IMR-90 (cell line): ENCODE measurements at regions not wholly inside any gene's neighbourhood (a gene's known extent, or its start where the extent isn't known, plus 50 kb on each side); places are given as distances from the start of the nearest gene placed in this dataset.

Experiments
- ATAC-seq: fragments of 200-7000 bp; cut with Tn5 transposase; 2 replicates; pipeline ENCODE4 v1.9.1; 2020; ENCODE audit warnings: low read depth, mild to moderate bottlenecking, moderate library complexity
- BruUV-seq: library from RNA; stranded (reverse); fragments of 400-500 nt; replicated peaks from 2 replicates; lab custom pipeline; 2021; lab: Mats Ljungman, UMichigan
- CTCF ChIA-PET: fragments of 300-600 bp; formaldehyde crosslinking; extraction: SDS; loops from one replicate; lab custom pipeline; 2021; ENCODE audit warnings: antibody characterized with exemption; lab: Yijun Ruan, JAX
- POLR2A ChIA-PET: fragments of 300-600 bp; sonication (Branson Sonifier 250); formaldehyde crosslinking; loops from one replicate; lab custom pipeline; 2022; ENCODE audit warnings: antibody characterized with exemption; ENCODE audit not compliant: unreplicated experiment; lab: Charles Lee
- DNase-seq: peaks from one replicate; pipeline ENCODE4 v3.0.0; 2013
- H2AFZ ChIP-seq: replicated peaks from 2 replicates; pipeline ENCODE3; 2013; ENCODE audit warnings: low read length, mild to moderate bottlenecking; ENCODE audit not compliant: poor library complexity
- H2AK5ac ChIP-seq: 2 replicates; pipeline ENCODE4 v1.6.1; 2013; ENCODE audit warnings: low read depth, low read length, inconsistent platforms
- H2AK9ac ChIP-seq: replicated peaks from 2 replicates; pipeline ENCODE3; 2013; ENCODE audit warnings: mild to moderate bottlenecking, low read depth, low read length, moderate library complexity; ENCODE audit not compliant: poor library complexity
- H2BK120ac ChIP-seq: 2 replicates; pipeline ENCODE4 v1.6.1; 2013; ENCODE audit warnings: low read depth, low read length, inconsistent platforms
- H2BK15ac ChIP-seq: 3 replicates; pipeline ENCODE4 v1.6.1; 2013; ENCODE audit warnings: low read depth, low read length, inconsistent platforms
- H2BK20ac ChIP-seq: 2 replicates; pipeline ENCODE4 v1.6.1; 2013; ENCODE audit warnings: low read depth, mild to moderate bottlenecking, inconsistent platforms, low read length, moderate library complexity
- H2BK5ac ChIP-seq: 2 replicates; pipeline ENCODE4 v1.6.1; 2013; ENCODE audit warnings: mild to moderate bottlenecking, low read depth, low read length, inconsistent platforms; ENCODE audit not compliant: poor library complexity, severe bottlenecking
- H3K14ac ChIP-seq: replicated peaks from 2 replicates; pipeline ENCODE4 v1.6.1; 2013; ENCODE audit warnings: low read depth, low read length, inconsistent platforms
- H3K18ac ChIP-seq: 2 replicates; pipeline ENCODE4 v1.6.1; 2013; ENCODE audit warnings: low read depth, low read length, control low read depth
- H3K23ac ChIP-seq: 2 replicates; pipeline ENCODE4 v1.6.1; 2013; ENCODE audit warnings: low read depth, low read length, inconsistent platforms
- H3K27ac ChIP-seq: 2 replicates; pipeline ENCODE4 v1.5.1; 2013; ENCODE audit warnings: mild to moderate bottlenecking, control low read depth, low read length; ENCODE audit not compliant: insufficient read depth
- H3K27me3 ChIP-seq: 2 replicates; pipeline ENCODE4 v1.6.1; 2013; ENCODE audit warnings: low read length; ENCODE audit not compliant: control insufficient read depth, insufficient read depth
- H3K36me3 ChIP-seq: 2 replicates; pipeline ENCODE4 v1.6.1; 2013; ENCODE audit warnings: low read length, mixed read lengths; ENCODE audit not compliant: control insufficient read depth, insufficient read depth
- H3K4ac ChIP-seq: 2 replicates; pipeline ENCODE4 v1.6.1; 2013; ENCODE audit warnings: low read depth, low read length, inconsistent platforms
- H3K4me1 ChIP-seq: 2 replicates; pipeline ENCODE4 v1.6.1; 2013; ENCODE audit warnings: low read length, mixed read lengths; ENCODE audit not compliant: control insufficient read depth, insufficient read depth
- H3K4me2 ChIP-seq: 2 replicates; pipeline ENCODE4 v1.6.1; 2013; ENCODE audit warnings: low read depth, mild to moderate bottlenecking, control low read depth, low read length, moderate library complexity
- H3K4me3 ChIP-seq: 2 replicates; pipeline ENCODE4 v1.5.1; 2013; ENCODE audit warnings: low read depth, mild to moderate bottlenecking, control low read depth, low read length, moderate library complexity; ENCODE audit not compliant: insufficient read depth
- H3K56ac ChIP-seq: 2 replicates; pipeline ENCODE4 v1.6.1; 2013; ENCODE audit warnings: low read length, inconsistent platforms; ENCODE audit not compliant: insufficient read depth; ENCODE audit errors: extremely low read depth
- H3K79me1 ChIP-seq, 2 experiments: 2 replicates each; pipeline ENCODE4 v1.6.1; 2013; ENCODE audit warnings: low read length in 2 of 2, inconsistent platforms in 1 of 2, low read depth in 1 of 2
- H3K9ac ChIP-seq: 2 replicates; pipeline ENCODE4 v1.6.1; 2013; ENCODE audit warnings: low read depth, low read length, control low read depth
- H3K9me1 ChIP-seq: 2 replicates; pipeline ENCODE4 v1.6.1; 2013; ENCODE audit warnings: low read length, inconsistent platforms; ENCODE audit not compliant: insufficient read depth
- H3K9me3 ChIP-seq: 2 replicates; pipeline ENCODE4 v1.6.1; 2013; ENCODE audit warnings: low read length; ENCODE audit not compliant: control insufficient read depth, insufficient read depth
- H4K20me1 ChIP-seq: 2 replicates; pipeline ENCODE4 v1.6.1; 2013; ENCODE audit warnings: low read length, inconsistent platforms; ENCODE audit not compliant: insufficient read depth
- H4K5ac ChIP-seq: 2 replicates; pipeline ENCODE4 v1.6.1; 2013; ENCODE audit warnings: mild to moderate bottlenecking, low read depth, low read length, control low read depth
- H4K8ac ChIP-seq, 2 experiments: 2 replicates each; pipeline ENCODE4 v1.6.1; 2013; ENCODE audit warnings: low read depth in 2 of 2, low read length in 2 of 2, control low read depth in 1 of 2, inconsistent platforms in 1 of 2
- H4K91ac ChIP-seq: 2 replicates; pipeline ENCODE4 v1.6.1; 2013; ENCODE audit warnings: low read depth, low read length, inconsistent platforms; ENCODE audit not compliant: insufficient read depth
- BHLHE40 ChIP-seq: fragments of 150-350 bp; IDR thresholded peaks from 2 replicates; pipeline ENCODE4 v1.6.1; 2016; ENCODE audit warnings: mild to moderate bottlenecking, low read depth, low read length
- CEBPB ChIP-seq: IDR thresholded peaks from 2 replicates; pipeline ENCODE4 v1.6.1; 2012; ENCODE audit warnings: low read depth, low read length, improper control_type of control experiment
- CHD1 ChIP-seq: IDR thresholded peaks from 2 replicates; pipeline ENCODE4 v1.6.1; 2012; ENCODE audit warnings: low read depth, low read length, improper control_type of control experiment
- CTCF ChIP-seq: conservative IDR thresholded peaks from 2 replicates; pipeline ENCODE4 v1.5.1; 2012; ENCODE audit warnings: mild to moderate bottlenecking, low read depth, low read length, improper control_type of control experiment
- ELK1 ChIP-seq: fragments of 150-350 bp; IDR thresholded peaks from 2 replicates; pipeline ENCODE4 v1.6.1; 2016; ENCODE audit warnings: low read depth, mild to moderate bottlenecking, low read length, moderate library complexity, borderline replicate concordance
- FOS ChIP-seq: fragments of 150-350 bp; IDR thresholded peaks from 2 replicates; pipeline ENCODE4 v1.6.1; 2016; ENCODE audit warnings: low read depth, low read length
- MAFK ChIP-seq: IDR thresholded peaks from 2 replicates; pipeline ENCODE4 v1.6.1; 2012; ENCODE audit warnings: low read depth, low read length, improper control_type of control experiment
- MAZ ChIP-seq: IDR thresholded peaks from 2 replicates; pipeline ENCODE4 v1.6.1; 2012; ENCODE audit warnings: low read depth, mild to moderate bottlenecking, low read length, improper control_type of control experiment, moderate library complexity, borderline replicate concordance
- MXI1 ChIP-seq: IDR thresholded peaks from 2 replicates; pipeline ENCODE4 v1.6.1; 2012; ENCODE audit warnings: low read depth, mild to moderate bottlenecking, low read length, moderate library complexity, borderline replicate concordance
- NFE2L2 ChIP-seq: fragments of 150-350 bp; IDR thresholded peaks from 2 replicates; pipeline ENCODE4 v1.6.1; 2016; ENCODE audit warnings: low read depth, mild to moderate bottlenecking, low read length
- POLR2A ChIP-seq: IDR thresholded peaks from 2 replicates; pipeline ENCODE4 v1.6.1; 2012; ENCODE audit warnings: mild to moderate bottlenecking, low read depth, low read length
- RAD21 ChIP-seq: IDR thresholded peaks from 2 replicates; pipeline ENCODE4 v1.6.1; 2012; ENCODE audit warnings: low read length, improper control_type of control experiment
- RCOR1 ChIP-seq: IDR thresholded peaks from 2 replicates; pipeline ENCODE4 v1.6.1; 2012; ENCODE audit warnings: mild to moderate bottlenecking, low read length, improper control_type of control experiment; ENCODE audit not compliant: insufficient replicate concordance
- RFX5 ChIP-seq: IDR thresholded peaks from 2 replicates; pipeline ENCODE4 v1.8.0; 2012; ENCODE audit warnings: low read depth, mild to moderate bottlenecking, low read length, moderate library complexity
- SMC3 ChIP-seq: fragments of 150-350 bp; IDR thresholded peaks from 2 replicates; pipeline ENCODE4 v1.6.1; 2016; ENCODE audit warnings: low read depth, mild to moderate bottlenecking, antibody characterized with exemption, low read length, moderate library complexity
- USF2 ChIP-seq: fragments of 150-350 bp; IDR thresholded peaks from 2 replicates; pipeline ENCODE4 v1.6.1; 2017; ENCODE audit warnings: mild to moderate bottlenecking, antibody characterized with exemption, low read length, low read depth
- WGBS, 2 experiments: methylation state at CpG; one replicate each; pipeline versions ENCODE4 v1.1.5 to v1.1.7; 2013; ENCODE audit warnings: missing lambda C conversion rate in 2 of 2; ENCODE audit not compliant: insufficient read length in 1 of 2; ENCODE audit errors: extremely low coverage in 2 of 2; 5-methylcytosine and 5-hydroxymethylcytosine counted together
- dilution Hi-C: fragments of 300-500 bp; cut with HindIII; formaldehyde crosslinking; loops from one replicate; pipeline ENCODE4 v1.14.3; 2018; ENCODE audit warnings: low sequenced_read_pairs; ENCODE audit not compliant: unreplicated experiment
- in situ Hi-C: fragments of 300-500 bp; cut with MboI; formaldehyde crosslinking; loops from 3 replicates; pipeline ENCODE4 v1.14.3; 2019; ENCODE audit warnings: low sequenced_read_pairs, inconsistent platforms, mixed read lengths
- intact Hi-C: fragments of 100-400 bp; cut with micrococcal nuclease; formaldehyde crosslinking; loops from 2 replicates; pipeline ENCODE4 v1.10.0; 2022

GRCh38 chr3:36309092-36309491, 71.2 kb upstream of the STAC start:
- Histone ChIP-seq H3K27me3 (no peaks in the 10 kb centered on the region), H3K9me1 (no peaks in the 10 kb centered on the region), H4K91ac (no peak overlapping the region), H3K4me3 (no peak overlapping the region), H3K4me1 (no peaks in the 10 kb centered on the region), H3K18ac (no peak overlapping the region), H3K56ac (no peak overlapping the region), H4K5ac (no peak overlapping the region), H3K14ac (no peak overlapping the region), H3K36me3 (no peaks in the 10 kb centered on the region), H3K27ac (no peak overlapping the region), H2AFZ (no peak overlapping the region), H3K79me1 (no peaks in the 10 kb centered on the region), H3K23ac (no peak overlapping the region), H2BK15ac (no peak overlapping the region), H2AK9ac (no peak overlapping the region), H3K4ac (no peak overlapping the region), H3K4me2 (no peak overlapping the region), H4K8ac (no peak overlapping the region), H3K9ac (no peak overlapping the region), H4K20me1 (no peaks in the 10 kb centered on the region), H2BK5ac (no peak overlapping the region), H2AK5ac (no peak overlapping the region), H2BK20ac (no peak overlapping the region), H3K9me3 (peaks cover 6% of the 10 kb centered on the region), H2BK120ac (no peak overlapping the region)
- ChIA-PET CTCF (no interaction called here), POLR2A (no interaction called here)
- TF ChIP-seq CTCF, result no peak
- no peak for TF ChIP-seq NFE2L2
- TF ChIP-seq POLR2A, result no peak
- no peak for TF ChIP-seq RAD21
- no peak for TF ChIP-seq MXI1
- TF ChIP-seq CHD1, result no peak
- no peak for TF ChIP-seq USF2
- TF ChIP-seq RFX5, result no peak
- TF ChIP-seq ELK1, result no peak
- TF ChIP-seq CEBPB, result no peak
- TF ChIP-seq SMC3, result no peak
- TF ChIP-seq FOS, result no peak
- no peak for TF ChIP-seq BHLHE40
- no peak for TF ChIP-seq RCOR1
- TF ChIP-seq MAFK, result no peak
- TF ChIP-seq MAZ, result no peak
- dilution Hi-C loops, result no loop called here
- no TSS peak for BruUV-seq
- in situ Hi-C loops, result no loop called here
- WGBS, 2 experiments, result no CpG with 5 or more reads among the region's 1 CpG
- intact Hi-C loops, result no loop called here
- ATAC-seq, result no peak
- no peak for DNase-seq
